GM21360 (cell line): ENCODE measurements at regions not wholly inside any gene's neighbourhood (a gene's known extent, or its start where the extent isn't known, plus 50 kb on each side); places are given as distances from the start of the nearest gene placed in this dataset.
"Not testable (repeated sequence)": the region's sequence is repeated elsewhere in the genome, so short reads cannot be mapped to it uniquely, and the experiment has no call there.

ENCODE experiments used
- ATAC-seq: cut with Tn5 transposase; IDR thresholded peaks from one replicate; pipeline ENCODE4 v1.9.1; 2021; ENCODE audit warnings: mild to moderate bottlenecking, moderate library complexity; ENCODE audit not compliant: unreplicated experiment

- no peak for ATAC-seq
Observed at GRCh38 chr5:174459071-174459702, 265.2 kb upstream of the MSX2 start.

GRCh38 chr5:174459832-174460448, 264.4 kb upstream of the MSX2 start:
- ATAC-seq: no peak

- ATAC-seq: no peak
Observed at GRCh38 chr5:174462129-174462528, 262.3 kb upstream of the MSX2 start.

- ATAC-seq: no peak
Observed at GRCh38 chr5:174464504-174465165, 259.7 kb upstream of the MSX2 start.

GRCh38 chr5:174471528-174471927, 252.9 kb upstream of the MSX2 start:
- not testable (repeated sequence) for ATAC-seq

GRCh38 chr5:174472956-174473355, 251.4 kb upstream of the MSX2 start:
- no peak for ATAC-seq

GRCh38 chr5:174476001-174476400, 248.4 kb upstream of the MSX2 start:
- not testable (repeated sequence) for ATAC-seq

GRCh38 chr5:174479325-174479724, 245.1 kb upstream of the MSX2 start:
- ATAC-seq: no peak

- no peak for ATAC-seq
Observed at GRCh38 chr5:174481737-174482136, 242.6 kb upstream of the MSX2 start.

- ATAC-seq: no peak
Observed at GRCh38 chr5:174482607-174483024, 241.8 kb upstream of the MSX2 start.

GRCh38 chr5:174483411-174483810, 241.0 kb upstream of the MSX2 start:
- no peak for ATAC-seq

- no peak for ATAC-seq
Observed at GRCh38 chr5:174489215-174489614, 235.2 kb upstream of the MSX2 start.

GRCh38 chr5:174489920-174490597, 234.3 kb upstream of the MSX2 start:
- ATAC-seq: no peak

- no peak for ATAC-seq
Observed at GRCh38 chr5:174490728-174491127, 233.7 kb upstream of the MSX2 start.

- ATAC-seq: no peak
Observed at GRCh38 chr5:174491265-174491664, 233.1 kb upstream of the MSX2 start.

GRCh38 chr5:174491761-174492350, 232.5 kb upstream of the MSX2 start:
- ATAC-seq: no peak

GRCh38 chr5:174493530-174493929, 230.9 kb upstream of the MSX2 start:
- ATAC-seq: no peak

- not testable (repeated sequence) for ATAC-seq
Observed at GRCh38 chr5:174497939-174498338, 226.4 kb upstream of the MSX2 start.

- ATAC-seq: not testable (repeated sequence)
Observed at GRCh38 chr5:174498575-174498974, 225.8 kb upstream of the MSX2 start.

- ATAC-seq: no peak
Observed at GRCh38 chr5:174500636-174501035, 223.7 kb upstream of the MSX2 start.

- ATAC-seq: no peak
Observed at GRCh38 chr5:174501461-174502069, 222.8 kb upstream of the MSX2 start.
